HepG2 (cell line): ENCODE measurements at regions not wholly inside any gene's neighbourhood (a gene's known extent, or its start where the extent isn't known, plus 50 kb on each side); places are given as distances from the start of the nearest gene placed in this dataset.

Experiments
- ATAC-seq: fragments of 200-7000 bp; cut with Tn5 transposase; 3 replicates; pipeline ENCODE4 v1.9.1; 2020; ENCODE audit warnings: mild to moderate bottlenecking, moderate library complexity
- BruUV-seq: library from RNA; stranded (reverse); fragments of 400-500 nt; replicated peaks from 2 replicates; lab custom pipeline; 2021; lab: Mats Ljungman, UMichigan
- CTCF ChIA-PET: fragments of 300-600 bp; formaldehyde crosslinking; extraction: SDS; loops from one replicate; lab custom pipeline; 2021; ENCODE audit warnings: low total read pairs, inconsistent platforms, low intra/inter-chr PET ratio; lab: Yijun Ruan, JAX
- POLR2A ChIA-PET: fragments of 350-600 bp; sonication (Branson Sonifier 250); formaldehyde crosslinking; loops from one replicate; lab custom pipeline; 2020; ENCODE audit warnings: antibody characterized with exemption, inconsistent platforms; lab: Yijun Ruan, JAX
- DNase-seq: peaks from one replicate; pipeline ENCODE4 v3.0.0-alpha.2; 2015; ENCODE audit warnings: low spot score
- FAIRE-seq: peaks from 3 replicates; lab custom pipeline; 2011; peaks lifted over from hg19 to GRCh38; lab: Jason Lieb, UNC
- H2AFZ ChIP-seq: one replicate; pipeline ENCODE4 v1.6.1; 2011; ENCODE audit warnings: low read length, inconsistent platforms
- H3K27ac ChIP-seq: fragments of 300-600 bp; 3 replicates; pipeline ENCODE4 v1.8.0; 2011; ENCODE audit warnings: mixed run types, mild to moderate bottlenecking, mixed read lengths, low read length, inconsistent platforms; ENCODE audit not compliant: insufficient read depth; ENCODE audit errors: extremely low read length
- H3K27me3 ChIP-seq, 2 experiments: fragments of 200-600 bp in 1 of 2; 2 replicates in 1 of 2; 3 replicates in 1 of 2; pipeline versions ENCODE4 v1.6.0 to v1.8.0; 2011; ENCODE audit warnings: low read length in 2 of 2, mild to moderate bottlenecking in 2 of 2, moderate library complexity in 2 of 2, inconsistent platforms in 1 of 2; ENCODE audit not compliant: insufficient read depth in 2 of 2, control insufficient read depth in 1 of 2
- H3K36me3 ChIP-seq, 2 experiments: fragments of 200-600 bp in 1 of 2; replicated peaks in 1 of 2; 2 replicates in 1 of 2; 3 replicates in 1 of 2; pipeline versions ENCODE4 v1.5.1 to v1.8.0; 2011; ENCODE audit warnings: low read length in 2 of 2, inconsistent platforms in 1 of 2; ENCODE audit not compliant: insufficient read depth in 2 of 2, control insufficient read depth in 1 of 2
- H3K4me1 ChIP-seq: 2 replicates; pipeline ENCODE4 v1.5.1; 2012; ENCODE audit warnings: low read length, inconsistent platforms; ENCODE audit not compliant: insufficient read depth
- H3K4me2 ChIP-seq: 2 replicates; pipeline ENCODE4 v1.6.0; 2011; ENCODE audit warnings: low read depth, low read length, inconsistent platforms
- H3K4me3 ChIP-seq, 3 experiments: fragments of 200-600 bp in 1 of 3; sonication (generic), shearing (Covaris generic) in 1 of 3; replicated peaks in 1 of 3; 2 replicates each; pipeline ENCODE4 v1.5.1; 2011 to 2016; ENCODE audit warnings: low read length in 3 of 3, inconsistent platforms in 2 of 3, low read depth in 2 of 3, mild to moderate bottlenecking in 2 of 3, control low read depth in 1 of 3, mixed read lengths in 1 of 3; ENCODE audit not compliant: insufficient read depth in 1 of 3
- H3K79me2 ChIP-seq: one replicate; pipeline ENCODE4 v1.6.1; 2011; ENCODE audit warnings: low read length, inconsistent platforms; ENCODE audit not compliant: insufficient read depth
- H3K9ac ChIP-seq: 2 replicates; pipeline ENCODE4 v1.6.0; 2011; ENCODE audit warnings: mild to moderate bottlenecking, low read depth, low read length, inconsistent platforms; ENCODE audit not compliant: insufficient read depth
- H3K9me3 ChIP-seq: 2 replicates; pipeline ENCODE4 v1.5.1; 2012; ENCODE audit warnings: mild to moderate bottlenecking, low read length
- H4K20me1 ChIP-seq: 2 replicates; pipeline ENCODE4 v1.6.0; 2011; ENCODE audit warnings: inconsistent platforms, mild to moderate bottlenecking, low read length, moderate library complexity; ENCODE audit not compliant: insufficient read depth
- DR1 ChIP-seq: sonication (generic); formaldehyde crosslinking; IDR thresholded peaks from 2 replicates; pipeline ENCODE4 v1.8.0; 2021; ENCODE audit warnings: mild to moderate bottlenecking, missing genetic modification reagents, inconsistent platforms
- FOXJ3 ChIP-seq: sonication (generic); formaldehyde crosslinking; IDR thresholded peaks from 2 replicates; pipeline ENCODE4 v1.4.0; 2020; ENCODE audit warnings: missing genetic modification reagents, mild to moderate bottlenecking, borderline replicate concordance
- NCOA2 ChIP-seq: sonication (generic); formaldehyde crosslinking; IDR thresholded peaks from 2 replicates; pipeline ENCODE4 v1.8.0; 2022; ENCODE audit warnings: inconsistent platforms
- PHF21A ChIP-seq: sonication (generic); formaldehyde crosslinking; IDR thresholded peaks from 2 replicates; pipeline ENCODE4 v1.5.0; 2020; ENCODE audit warnings: mild to moderate bottlenecking, missing genetic modification reagents
- PPARG ChIP-seq: conservative IDR thresholded peaks from 2 replicates; pipeline ENCODE4 v1.6.1; 2016; ENCODE audit warnings: missing biosample characterization, missing genetic modification reagents
- SMARCC2 ChIP-seq: fragments of 450-650 bp; IDR thresholded peaks from 2 replicates; pipeline ENCODE4 v1.6.1; 2017; ENCODE audit warnings: antibody characterized with exemption, mild to moderate bottlenecking
- SOX13 ChIP-seq, 3 experiments: fragments of 450-650 bp in 1 of 3; sonication (generic) in 1 of 3; formaldehyde crosslinking in 1 of 3; IDR thresholded peaks in 2 of 3; conservative IDR thresholded peaks in 1 of 3; 2 replicates each; pipeline versions ENCODE4 v1.5.0 to v1.6.1; 2016 to 2020; ENCODE audit warnings: antibody characterized with exemption in 1 of 3, mild to moderate bottlenecking in 1 of 3, missing compliant biosample characterization in 1 of 3, missing genetic modification reagents in 1 of 3, moderate library complexity in 1 of 3
- TOE1 ChIP-seq: sonication (generic); formaldehyde crosslinking; IDR thresholded peaks from 2 replicates; pipeline ENCODE4 v1.4.0; 2020; ENCODE audit warnings: mild to moderate bottlenecking, missing genetic modification reagents
- ZBTB1 ChIP-seq: sonication (generic); formaldehyde crosslinking; IDR thresholded peaks from 2 replicates; pipeline ENCODE4 v1.4.0; 2020; ENCODE audit warnings: missing genetic modification reagents, borderline replicate concordance
- ZBTB7B ChIP-seq: sonication (generic); formaldehyde crosslinking; IDR thresholded peaks from 2 replicates; pipeline ENCODE4 v1.4.0; 2020; ENCODE audit warnings: missing genetic modification reagents
- ZNF124 ChIP-seq: sonication (generic); formaldehyde crosslinking; IDR thresholded peaks from 2 replicates; pipeline ENCODE4 v1.4.0; 2020; ENCODE audit warnings: missing genetic modification reagents
- ZNF878 ChIP-seq: sonication (generic); formaldehyde crosslinking; IDR thresholded peaks from 2 replicates; pipeline ENCODE4 v1.8.1; 2023; ENCODE audit warnings: mild to moderate bottlenecking, missing genetic modification reagents, moderate library complexity
- WGBS: methylation state at CpG from one replicate; pipeline ENCODE4 v1.1.6; 2017; ENCODE audit warnings: low lambda C conversion rate; 5-methylcytosine and 5-hydroxymethylcytosine counted together
- in situ Hi-C: cut with HindIII; loops from 2 replicates; pipeline ENCODE4 v1.10.0; 2017; ENCODE audit warnings: low pct_unique_long_range_greater_than_20kb; ENCODE audit not compliant: extremely low pct_ligation_motif_present
- intact Hi-C: fragments of 100-400 bp; cut with micrococcal nuclease; formaldehyde crosslinking; loops from one replicate; pipeline ENCODE4 v1.10.0; 2022; ENCODE audit not compliant: unreplicated experiment
- TF ChIP-seq, protein P1 (sequence below): sonication (generic); formaldehyde crosslinking; IDR thresholded peaks from 2 replicates; pipeline ENCODE4 v1.5.1; 2020; ENCODE audit warnings: mild to moderate bottlenecking, moderate library complexity, missing genetic modification reagents

DNA sequence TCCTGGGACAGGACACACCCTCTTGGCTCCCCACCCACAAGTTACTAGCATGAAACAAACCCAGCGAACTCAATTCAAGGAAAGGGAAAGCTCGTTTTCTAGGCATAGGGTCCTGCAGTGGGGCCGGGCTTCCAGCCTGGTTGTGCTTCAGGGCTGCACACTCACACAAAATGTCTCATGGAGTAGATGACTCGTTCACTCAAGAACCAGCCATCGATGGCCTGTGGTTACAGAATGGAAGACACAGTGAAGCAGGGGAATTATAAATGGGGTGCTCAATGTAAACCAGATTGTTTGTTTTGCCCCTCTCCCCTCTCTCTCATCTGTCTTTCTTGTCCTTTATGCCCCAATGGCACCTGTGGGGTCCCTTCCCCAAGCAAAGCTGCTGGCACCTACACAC lies 56.0 kb upstream of the COX20 start:
- WGBS, result 24% methylated on average over 5 of the region's 5 CpGs
- Histone ChIP-seq H3K27ac (no peak overlapping the region), H3K4me2 (no peak overlapping the region), H3K4me1 (no peaks in the 10 kb centered on the region), H3K9ac (no peak overlapping the region), H3K79me2 (no peaks in the 10 kb centered on the region), H3K9me3 (no peaks in the 10 kb centered on the region), H4K20me1 (no peaks in the 10 kb centered on the region), H3K4me3 (no peak overlapping the region), H2AFZ (no peak overlapping the region), H3K27me3 (peaks cover 2 to 22% of the 10 kb centered on the region in 2 experiments; a peak in 3 of 5 replicates), H3K36me3 (no peaks in the 10 kb centered on the region)
- in situ Hi-C loops (no loop called here), intact Hi-C loops (no loop called here)
- FAIRE-seq, result no peak
- ATAC-seq, result no peak
- TF ChIP-seq ZBTB7B (CRISPR knock-in tag) (no peak), ZNF124 (CRISPR knock-in tag) (no peak), PPARG (CRISPR knock-in tag) (no peak), DR1 (CRISPR knock-in tag) (no peak), NCOA2 (CRISPR knock-in tag) (no peak), PHF21A (CRISPR knock-in tag) (no peak), ZBTB1 (no peak), FOXJ3 (no peak), SOX13 (IDR thresholded peaks at IDR 0.05) (no peak), SOX13 (CRISPR knock-in tag; conservative IDR thresholded peaks at IDR 0.05 in 1 of 2, IDR thresholded peaks at IDR 0.05 in 1 of 2) (no peak), ZNF878 (no peak), SMARCC2 (no peak), TOE1 (CRISPR knock-in tag) (no peak)
- TF ChIP-seq, protein P1, sequence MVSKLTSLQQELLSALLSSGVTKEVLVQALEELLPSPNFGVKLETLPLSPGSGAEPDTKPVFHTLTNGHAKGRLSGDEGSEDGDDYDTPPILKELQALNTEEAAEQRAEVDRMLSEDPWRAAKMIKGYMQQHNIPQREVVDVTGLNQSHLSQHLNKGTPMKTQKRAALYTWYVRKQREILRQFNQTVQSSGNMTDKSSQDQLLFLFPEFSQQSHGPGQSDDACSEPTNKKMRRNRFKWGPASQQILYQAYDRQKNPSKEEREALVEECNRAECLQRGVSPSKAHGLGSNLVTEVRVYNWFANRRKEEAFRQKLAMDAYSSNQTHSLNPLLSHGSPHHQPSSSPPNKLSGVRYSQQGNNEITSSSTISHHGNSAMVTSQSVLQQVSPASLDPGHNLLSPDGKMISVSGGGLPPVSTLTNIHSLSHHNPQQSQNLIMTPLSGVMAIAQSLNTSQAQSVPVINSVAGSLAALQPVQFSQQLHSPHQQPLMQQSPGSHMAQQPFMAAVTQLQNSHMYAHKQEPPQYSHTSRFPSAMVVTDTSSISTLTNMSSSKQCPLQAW, result no peak
- ChIA-PET POLR2A (no interaction called here), CTCF (no interaction called here)
- no peak for DNase-seq
- no TSS peak for BruUV-seq
